ENCODE measurements at regions not wholly inside any gene's neighbourhood (a gene's known extent, or its start where the extent isn't known, plus 50 kb on each side); places are given as distances from the start of the nearest gene placed in this dataset.
"Not testable (repeated sequence)": the region's sequence is repeated elsewhere in the genome, so short reads cannot be mapped to it uniquely, and the experiment has no call there.

- DNase-seq = no peak
Measured at GRCh38 chrX:65971151-65971550, 68.7 kb downstream of the VSIG4 start.

DNA sequence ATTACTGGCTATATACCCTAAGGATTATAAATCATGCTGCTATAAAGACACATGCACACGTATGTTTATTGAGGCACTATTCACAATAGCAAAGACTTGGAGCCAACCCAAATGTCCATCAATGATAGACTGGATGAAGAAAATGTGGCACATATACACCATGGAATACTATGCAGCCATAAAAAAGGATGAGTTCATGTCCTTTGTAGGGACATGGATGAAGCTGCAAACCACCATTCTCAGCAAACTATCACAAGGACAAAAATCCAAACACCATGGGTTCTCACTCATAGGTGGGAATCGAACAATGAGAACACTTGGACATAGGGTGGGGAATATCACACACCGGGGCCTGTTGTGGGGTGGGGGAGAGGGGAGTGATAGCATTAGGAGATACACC, 72.7 kb downstream of the VSIG4 start:
- not testable (repeated sequence) for DNase-seq

- no peak for DNase-seq
Measured at GRCh38 chrX:65961714-65962113, 78.2 kb downstream of the VSIG4 start.

- DNase-seq = no peak
Measured at GRCh38 chrX:65948103-65948502, 91.8 kb downstream of the VSIG4 start.

DNA sequence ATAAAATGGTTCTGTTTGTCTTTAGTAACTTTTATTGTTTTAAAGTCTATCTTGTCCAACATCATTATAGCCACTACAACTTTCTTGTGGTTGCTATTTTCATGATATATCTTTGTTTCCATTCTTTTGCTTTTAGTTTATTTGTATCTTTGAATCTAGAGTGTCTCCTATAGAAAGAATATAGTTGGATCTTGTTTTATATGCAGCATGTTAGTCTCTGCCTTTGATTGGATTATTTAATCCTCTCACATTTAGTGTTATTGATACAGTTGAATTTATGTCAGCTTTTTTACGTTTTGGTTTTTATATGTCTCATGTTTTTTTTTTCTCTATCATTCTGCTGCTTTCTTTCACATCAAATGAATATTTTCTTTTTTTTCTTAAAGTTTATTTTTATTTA, 98.1 kb downstream of the VSIG4 start:
- no peak for DNase-seq

DNA sequence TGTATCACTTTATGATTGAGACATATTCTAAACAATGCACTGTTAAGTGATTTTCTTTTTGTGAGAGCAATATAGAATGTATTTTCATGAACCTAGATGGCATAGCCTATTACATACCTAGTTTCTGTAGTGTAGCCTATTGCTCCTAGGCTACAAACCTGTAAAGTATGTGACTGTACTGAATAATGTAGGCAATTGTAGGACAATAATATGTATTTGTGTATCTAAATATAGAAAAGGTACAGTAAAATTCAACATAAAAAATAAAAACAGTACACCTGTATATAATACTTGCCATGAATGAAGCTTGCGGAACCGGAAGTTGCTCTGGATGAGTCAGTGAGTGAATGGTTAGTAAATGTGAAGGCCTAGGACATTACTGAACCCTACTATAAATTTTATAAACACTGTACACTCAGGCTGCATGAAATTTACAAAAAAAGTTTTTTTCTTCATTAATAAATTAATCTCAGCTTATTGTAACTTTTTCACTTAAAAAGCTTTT, 106.7 kb downstream of the VSIG4 start:
- DNase-seq = no peak

- peak in 1 of 3 experiments; percentile 8 for DNase-seq
Measured at GRCh38 chrX:65932173-65933084, 107.5 kb downstream of the VSIG4 start.

DNA sequence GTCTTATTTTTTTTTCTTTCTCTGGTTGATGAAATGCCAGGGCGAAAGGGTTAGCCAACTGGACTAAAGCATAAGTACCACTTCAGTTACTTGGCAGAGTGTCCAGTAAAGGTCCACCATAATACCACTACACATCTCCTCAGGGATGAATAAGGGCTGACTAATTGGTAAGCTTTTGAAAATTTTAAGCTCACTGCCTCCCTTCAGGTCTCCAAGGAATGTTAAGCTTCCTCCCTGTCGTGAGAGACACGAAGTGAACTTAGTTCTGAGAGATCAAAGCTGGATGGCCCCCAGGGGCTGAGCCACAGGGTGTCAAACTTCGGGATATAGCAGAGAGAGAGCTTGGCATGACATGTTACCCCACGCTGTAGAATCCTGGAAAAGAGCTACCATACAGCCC, 111.4 kb downstream of the VSIG4 start:
- no peak for DNase-seq

GRCh38 chrX:65927386-65927785, 112.5 kb downstream of the VSIG4 start:
- not testable (repeated sequence) for DNase-seq

GRCh38 chrX:65926095-65927019, 113.5 kb downstream of the VSIG4 start:
- DNase-seq = no peak

DNA sequence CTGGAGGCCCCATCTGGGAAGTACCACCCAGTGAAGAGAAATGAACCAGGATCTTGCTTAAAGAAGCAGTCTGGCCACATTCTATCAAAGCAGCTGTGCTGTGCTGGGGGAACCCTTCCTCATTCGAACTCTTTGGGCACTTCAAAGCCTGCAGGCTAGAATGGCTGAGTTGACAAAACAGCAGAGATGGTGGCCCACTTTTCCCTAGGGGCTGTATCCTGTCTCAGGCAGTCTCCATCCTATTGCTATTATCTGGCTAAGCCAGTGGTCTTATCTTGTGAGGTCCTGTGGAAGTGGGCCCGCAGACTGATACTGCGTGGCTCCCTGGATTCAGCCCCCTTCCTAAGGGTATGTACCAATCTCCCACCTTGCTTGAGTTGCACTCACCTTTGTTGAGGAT, 114.3 kb downstream of the VSIG4 start:
- DNase-seq = no peak

GRCh38 chrX:65925005-65925404, 114.9 kb downstream of the VSIG4 start:
- DNase-seq = no peak

- no peak for DNase-seq
Measured at GRCh38 chrX:65921363-65921762, 118.5 kb downstream of the VSIG4 start.

GRCh38 chrX:65920620-65921019, 119.3 kb downstream of the VSIG4 start:
- DNase-seq = no peak

DNA sequence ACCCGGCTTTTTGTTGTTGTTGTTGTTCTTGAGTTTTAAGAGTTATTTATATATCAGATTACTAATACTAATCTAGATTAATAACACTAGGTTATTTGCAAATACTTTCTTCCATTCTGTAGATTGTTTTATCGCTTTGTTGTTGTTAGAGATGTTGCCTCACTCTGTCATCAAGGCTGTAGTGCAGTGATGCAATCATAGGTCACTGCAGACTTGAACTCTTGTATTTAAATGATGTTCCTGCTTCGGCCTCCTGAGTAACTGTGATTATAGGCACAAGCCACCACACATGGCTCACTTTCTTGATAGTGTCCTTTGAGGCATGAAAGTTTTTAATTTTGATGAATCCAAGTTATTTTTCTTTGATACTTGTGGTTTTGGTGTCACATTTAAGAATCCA, 129.0 kb downstream of the VSIG4 start:
- no peak for DNase-seq

- no peak for DNase-seq
Measured at GRCh38 chrX:65903750-65904149, 136.1 kb downstream of the VSIG4 start.

GRCh38 chrX:65902011-65902410, 137.9 kb downstream of the VSIG4 start:
- DNase-seq = no peak

DNA sequence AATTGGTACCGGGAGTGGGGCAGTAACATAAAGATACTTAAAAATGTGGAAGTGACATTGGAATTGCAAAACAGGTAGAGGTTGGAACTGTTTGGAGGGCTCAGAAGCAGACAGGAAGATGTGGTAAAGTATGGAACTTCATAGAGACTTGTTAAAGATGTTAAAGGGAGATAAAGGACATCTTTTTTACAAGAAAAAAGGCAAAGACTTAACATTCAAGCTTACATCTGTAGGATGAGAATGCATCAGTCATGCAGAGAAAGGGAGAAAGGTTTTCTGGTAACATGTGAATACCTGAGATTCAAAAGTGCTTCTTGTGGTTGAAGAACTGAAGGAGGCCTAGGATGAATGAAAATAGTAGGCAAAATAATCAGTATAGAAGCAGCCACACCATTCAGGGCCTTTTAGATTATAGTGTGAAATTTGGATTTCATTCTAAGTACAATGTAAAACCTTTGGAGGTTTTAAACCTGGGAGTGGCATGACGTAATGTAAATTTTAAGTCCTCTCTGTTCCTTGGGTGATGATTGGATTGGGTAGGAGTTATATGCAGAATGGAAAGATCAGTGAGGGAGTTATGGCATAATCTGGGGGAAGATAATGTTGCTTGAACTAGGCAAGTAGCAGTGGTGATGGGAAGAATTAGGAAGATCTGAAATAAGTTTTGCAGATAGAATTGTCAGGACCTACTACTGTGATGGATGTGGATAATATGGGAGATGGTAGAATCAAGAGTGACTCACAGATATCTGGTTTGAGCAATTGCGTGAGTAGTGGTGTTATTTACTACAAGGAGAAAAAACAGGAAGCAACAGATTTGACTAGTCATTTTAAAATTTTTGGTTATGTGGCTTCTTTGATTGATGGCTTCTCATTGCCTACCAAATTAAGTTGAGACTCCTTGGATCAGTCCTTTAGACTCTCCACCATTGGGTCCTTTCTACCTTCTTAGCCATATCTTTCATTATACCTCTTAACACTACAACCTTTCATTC, 138.7 kb downstream of the VSIG4 start:
- DNase-seq = no peak

DNA sequence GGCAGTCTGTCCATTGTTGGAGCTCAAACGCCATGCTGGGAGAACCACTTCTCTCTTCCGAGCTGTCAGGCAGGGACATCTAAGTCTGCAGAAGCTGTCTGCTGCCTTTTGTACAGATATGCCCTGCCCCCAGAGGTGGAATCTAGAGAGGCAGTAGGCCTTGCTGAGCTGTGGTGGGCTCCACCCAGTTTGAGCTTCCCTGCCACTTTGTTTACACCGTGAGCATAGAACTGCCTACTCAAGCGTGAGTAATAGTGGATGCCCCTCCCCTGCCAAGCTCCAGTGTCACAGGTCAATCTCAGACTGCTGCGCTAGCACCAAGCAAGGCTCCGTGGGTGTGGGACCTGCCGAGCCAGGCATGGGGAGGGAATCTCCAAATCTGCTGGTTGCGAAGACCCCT, 145.7 kb downstream of the VSIG4 start:
- no peak for DNase-seq

GRCh38 chrX:65891817-65892216, 148.1 kb downstream of the VSIG4 start:
- DNase-seq = not testable (repeated sequence)

DNA sequence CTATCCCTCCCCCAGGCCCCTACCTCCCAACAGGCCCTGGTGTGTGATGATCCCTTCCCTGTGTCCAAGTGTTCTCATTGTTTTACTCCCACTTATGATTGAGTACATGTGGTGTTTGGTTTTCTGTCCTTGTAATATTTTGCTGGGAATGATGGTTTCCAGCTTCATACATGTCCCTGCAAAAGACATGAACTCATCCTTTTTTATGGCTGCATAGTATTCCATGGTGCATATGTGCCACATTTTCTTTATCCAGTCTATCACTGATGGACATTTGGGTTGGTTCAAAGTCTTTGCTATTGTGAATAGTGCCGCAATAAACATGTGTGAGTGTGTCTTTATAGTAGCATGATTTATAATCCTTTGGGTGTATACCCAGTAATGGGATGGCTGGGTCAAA, 151.7 kb downstream of the VSIG4 start:
- not testable (repeated sequence) for DNase-seq

- no peak for DNase-seq
Measured at GRCh38 chrX:65883556-65883955, 156.3 kb downstream of the VSIG4 start.

Measured in NCI-H1417 (cell line).